Stimulated activated CD4-positive, alpha-beta T cell treated with anti-CD3 and anti-CD28 coated beads, Interleukin-4, amount 100 ng/mL, for 4 hours (primary cell): ENCODE measurements at regions not wholly inside any gene's neighbourhood (a gene's known extent, or its start where the extent isn't known, plus 50 kb on each side); places are given as distances from the start of the nearest gene placed in this dataset.
"Not testable (repeated sequence)": the region's sequence is repeated elsewhere in the genome, so short reads cannot be mapped to it uniquely, and the experiment has no call there.

Experiments used
- DNase-seq, 2 experiments: peaks; one replicate each; pipeline ENCODE4 v3.0.0-alpha.2; 2020

- DNase-seq: no peak
Measured at GRCh38 chr4:163077680-163078079, 89.0 kb downstream of the NAF1 start.

- DNase-seq: no peak
Measured at GRCh38 chr4:163072222-163072621, 94.5 kb downstream of the NAF1 start.

DNA sequence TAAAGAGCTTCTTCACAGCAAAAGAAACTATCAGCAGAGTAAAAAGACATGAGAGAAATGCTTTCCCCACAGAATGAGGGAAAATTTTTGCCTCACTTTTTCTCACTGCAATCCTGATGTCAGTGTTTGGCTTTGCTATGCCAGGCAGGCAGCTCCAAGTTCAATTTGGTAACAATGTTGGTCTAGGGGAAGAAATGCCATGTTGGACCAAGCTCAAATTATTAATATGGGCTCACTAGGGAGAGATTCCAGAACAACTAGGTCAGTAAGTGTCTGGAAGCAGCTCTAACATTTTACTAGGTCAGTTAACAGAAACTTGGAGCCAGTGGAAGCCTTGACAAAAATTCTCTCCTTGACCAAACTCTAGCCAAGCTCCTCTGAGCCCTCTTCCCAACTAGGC, 95.4 kb downstream of the NAF1 start:
- DNase-seq: no peak

DNA sequence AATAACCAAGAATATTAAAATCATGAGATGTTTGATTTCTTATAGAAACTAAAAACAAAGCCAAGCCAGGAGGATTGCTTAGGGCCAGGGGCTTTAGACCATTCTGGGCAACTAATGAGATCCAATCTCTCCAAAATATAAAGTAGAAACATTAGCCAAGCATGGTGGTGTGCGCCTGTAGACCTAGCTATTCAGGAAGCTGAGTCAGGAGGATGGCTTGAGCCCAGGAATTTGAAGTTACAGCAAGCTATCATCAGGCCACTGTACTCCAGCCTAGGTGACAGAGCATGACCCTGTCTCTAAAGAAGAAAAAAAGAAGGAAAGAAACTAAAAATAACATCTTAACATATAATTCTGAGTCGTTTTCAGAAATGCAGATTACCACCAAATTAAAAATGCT, 96.7 kb downstream of the NAF1 start:
- DNase-seq: no peak

DNA sequence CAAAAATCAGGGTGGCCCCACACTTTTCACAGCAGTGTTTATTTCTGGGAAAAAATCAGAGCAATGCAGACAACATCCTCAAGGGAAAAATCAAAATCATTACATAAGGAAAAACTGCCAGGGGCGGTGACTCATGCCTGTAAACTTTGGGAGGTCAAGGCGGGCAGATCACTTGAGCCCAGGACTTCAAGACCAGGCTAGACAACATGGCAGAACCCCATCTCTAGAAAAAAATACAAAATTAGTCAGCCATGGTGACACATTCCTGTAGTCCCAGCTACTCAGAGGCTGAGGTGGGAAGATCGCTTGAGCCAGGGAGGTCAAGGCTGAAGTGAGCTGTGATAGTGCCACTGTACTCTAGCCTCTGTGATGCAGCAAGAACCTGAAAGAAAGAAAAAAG, 102.8 kb downstream of the NAF1 start:
- DNase-seq: no peak

- peak in 1 of 2 experiments; percentile 1 for DNase-seq
Measured at GRCh38 chr4:163048447-163048846, 118.2 kb downstream of the NAF1 start.

GRCh38 chr4:163042306-163042705, 124.4 kb downstream of the NAF1 start:
- no peak for DNase-seq

DNA sequence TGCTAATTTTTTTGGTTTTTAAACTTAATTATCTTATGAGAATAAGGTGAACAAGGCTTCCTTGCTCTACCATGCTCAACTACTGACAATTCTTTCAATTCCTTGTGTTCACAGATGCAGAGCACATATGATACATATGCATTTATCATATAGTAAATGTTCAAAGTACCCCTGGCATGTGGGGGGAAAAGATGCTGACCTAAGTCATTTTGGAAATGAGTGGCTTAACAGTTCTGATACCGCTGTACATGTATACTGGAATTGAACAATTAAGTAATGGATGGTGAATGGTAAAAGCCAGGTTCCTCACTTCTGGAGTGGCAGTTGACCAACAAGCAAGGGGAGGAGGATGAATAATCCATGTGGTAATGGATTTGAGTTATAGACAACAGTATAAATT, 149.6 kb downstream of the NAF1 start:
- DNase-seq: no peak

DNA sequence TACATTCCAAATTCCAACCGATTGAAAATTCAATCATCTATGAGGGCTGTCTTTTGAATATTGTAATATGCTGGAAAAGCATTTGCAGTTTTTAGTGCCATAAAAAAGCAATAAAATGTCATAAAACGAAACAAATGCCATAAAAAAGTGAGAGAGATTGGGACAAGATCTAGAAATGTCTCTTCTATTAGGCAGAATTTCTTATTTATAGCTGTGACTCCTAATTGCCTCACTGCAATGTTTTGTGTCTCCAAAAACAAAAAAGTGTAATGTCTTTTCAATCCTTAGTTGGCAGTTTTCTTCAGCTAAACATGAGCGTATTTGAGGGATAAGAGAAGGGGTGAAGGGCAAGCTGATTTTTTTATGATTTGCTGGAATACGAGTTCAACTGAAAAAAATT, 153.9 kb downstream of the NAF1 start:
- no peak for DNase-seq

DNA sequence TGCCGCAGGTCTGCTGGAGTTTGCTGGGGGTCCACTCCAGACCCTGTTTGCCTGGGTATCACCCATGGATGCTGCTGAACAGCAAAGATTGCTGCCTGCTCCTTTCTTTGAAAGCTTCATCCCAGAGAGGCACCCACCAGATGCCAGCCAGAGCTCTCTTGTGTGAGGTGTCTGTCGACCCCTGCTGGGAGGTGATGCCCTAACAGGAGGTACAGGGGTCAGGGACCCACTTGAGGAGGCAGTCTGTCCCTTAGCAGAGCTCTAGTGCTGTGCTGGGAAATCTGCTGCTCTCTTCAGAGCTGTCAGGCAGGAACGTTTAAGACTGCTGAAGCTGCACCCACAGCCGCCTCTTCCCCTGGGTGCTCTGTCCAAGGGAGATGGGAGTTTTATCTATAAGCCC, 162.7 kb downstream of the NAF1 start:
- DNase-seq: no peak

GRCh38 chr4:162988530-162988929, 178.2 kb downstream of the NAF1 start:
- DNase-seq: no peak

DNA sequence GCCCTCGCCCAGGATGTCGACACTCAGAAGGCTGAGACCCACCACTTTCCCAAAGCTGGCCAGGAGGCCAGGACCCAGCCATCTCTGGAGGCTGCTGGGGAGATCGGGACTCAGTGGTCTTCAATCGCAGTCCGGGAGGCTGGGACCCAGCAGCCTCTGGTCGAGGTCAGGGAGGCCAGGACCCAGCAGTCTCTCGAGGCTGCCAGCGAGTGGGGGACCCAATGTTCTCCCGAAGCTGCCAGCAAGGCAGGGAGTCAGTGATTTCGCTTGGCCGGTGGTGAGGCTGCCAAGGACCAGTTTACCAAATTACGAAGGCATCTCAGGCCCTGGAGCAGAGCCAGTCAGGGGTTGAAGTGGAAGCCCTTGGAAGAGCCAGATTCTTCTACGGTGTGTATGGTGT, 181.6 kb downstream of the NAF1 start:
- DNase-seq: no peak

- no peak for DNase-seq
Measured at GRCh38 chr4:162984621-162985020, 182.1 kb downstream of the NAF1 start.

DNA sequence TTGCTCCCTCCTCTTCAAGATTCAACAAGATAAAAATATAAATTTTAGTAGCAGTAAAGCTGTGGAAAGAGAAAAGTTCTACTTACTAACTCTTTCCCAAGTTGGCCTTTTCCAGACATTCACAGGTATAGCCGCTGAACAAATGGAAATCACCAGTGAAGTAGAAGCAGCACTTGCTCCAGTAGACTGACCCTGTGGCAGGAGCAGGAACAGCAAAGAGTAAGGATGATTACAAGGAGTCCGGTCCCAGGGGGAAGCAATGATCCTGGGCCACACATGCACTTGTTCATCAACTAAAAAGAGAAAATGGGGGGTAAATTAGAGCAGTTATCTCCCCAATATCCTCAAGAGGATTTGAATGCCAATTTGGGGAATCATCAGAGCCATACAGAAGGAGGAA, 184.9 kb downstream of the NAF1 start:
- no peak for DNase-seq

DNA sequence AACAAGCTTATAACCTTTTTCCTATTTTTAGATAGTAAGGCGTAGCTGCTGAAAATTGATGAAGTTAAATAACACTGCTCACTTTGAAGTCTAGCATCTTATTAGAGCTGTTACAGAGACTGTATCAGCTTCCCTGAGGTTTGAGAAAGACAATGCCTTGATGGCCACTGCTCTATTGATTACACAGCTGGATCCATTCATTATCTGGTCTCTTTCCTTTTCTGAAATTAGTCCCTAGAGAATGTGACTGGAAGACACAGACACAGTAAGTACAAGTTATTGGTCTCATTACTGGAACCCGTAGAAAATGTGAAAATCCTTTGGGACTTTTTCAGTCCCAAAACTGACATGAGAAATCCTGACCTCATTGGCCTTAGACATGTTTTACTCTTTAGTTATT, 188.3 kb downstream of the NAF1 start:
- no peak for DNase-seq

- no peak for DNase-seq
Measured at GRCh38 chr4:162977788-162978187, 188.9 kb downstream of the NAF1 start.

DNA sequence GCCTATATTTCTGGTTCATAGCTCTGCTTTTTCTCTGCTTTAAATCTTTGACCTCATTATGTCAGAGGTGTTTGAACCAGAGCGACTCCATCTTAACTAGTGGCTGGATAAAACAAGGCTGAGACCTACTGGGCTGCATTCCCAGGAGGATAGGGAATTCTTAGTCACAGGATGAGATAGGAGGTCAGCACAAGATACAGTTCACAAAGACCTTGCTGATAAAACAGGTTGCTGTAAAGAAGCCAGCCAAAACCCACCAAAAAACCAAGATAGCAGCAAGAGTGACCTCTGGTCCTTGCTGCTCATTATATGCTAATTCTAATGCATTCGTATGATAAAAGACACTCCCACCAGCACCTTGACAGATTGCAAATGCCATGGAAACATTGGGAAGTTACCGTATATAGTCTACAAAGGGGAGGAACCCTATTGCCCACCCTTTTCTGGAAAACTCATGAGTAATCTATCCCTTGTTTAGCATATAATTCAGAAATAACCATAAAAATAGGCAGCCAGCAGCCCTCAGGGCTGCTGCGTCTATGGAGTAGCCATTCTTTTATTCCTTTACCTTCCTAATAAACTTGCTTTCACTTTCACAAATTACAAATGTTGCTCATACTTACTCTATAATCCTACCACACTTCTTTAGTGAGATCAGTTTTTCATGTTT, 193.9 kb downstream of the NAF1 start:
- DNase-seq: no peak

DNA sequence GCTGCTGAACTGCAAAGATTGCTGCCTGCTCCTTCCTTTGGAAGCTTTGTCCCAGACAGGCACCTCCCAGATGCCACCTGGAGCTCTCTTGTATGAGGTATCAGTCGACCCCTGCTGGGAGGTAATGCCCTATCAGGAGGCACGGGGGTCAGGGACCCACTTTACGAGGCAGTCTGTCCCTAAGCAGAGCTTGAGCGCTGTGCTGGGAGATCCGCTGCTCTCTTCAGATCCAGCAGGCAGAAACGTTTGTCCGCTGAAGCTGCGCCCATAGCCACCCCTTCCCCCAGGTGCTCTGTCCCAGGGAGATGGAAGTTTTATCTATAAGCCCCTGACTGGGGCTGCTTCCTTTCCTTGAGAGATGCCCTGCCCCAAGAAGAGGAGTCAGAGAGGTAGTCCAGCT, 197.5 kb downstream of the NAF1 start:
- DNase-seq: no peak

DNA sequence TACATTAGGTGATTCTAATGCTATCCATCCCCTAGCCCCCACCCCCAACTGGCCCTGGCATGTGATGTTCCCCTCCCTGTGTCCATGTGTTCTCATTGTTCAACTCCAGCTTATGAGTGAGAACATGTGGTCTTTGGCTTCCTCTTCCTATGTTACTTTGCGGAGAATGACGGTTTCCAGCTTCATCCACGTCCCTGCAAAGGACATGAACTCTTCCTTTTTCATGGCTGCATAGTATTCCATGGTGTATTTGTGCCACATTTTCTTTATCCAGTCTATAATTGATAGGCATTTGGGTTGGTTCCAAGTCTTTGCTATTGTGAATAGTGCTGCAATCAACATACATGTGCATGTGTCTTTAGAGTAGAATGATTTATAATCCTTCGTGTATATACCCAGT, 200.7 kb downstream of the NAF1 start:
- DNase-seq: not testable (repeated sequence)

- DNase-seq: no peak
Measured at GRCh38 chr4:162959046-162959445, 207.6 kb downstream of the NAF1 start.

DNA sequence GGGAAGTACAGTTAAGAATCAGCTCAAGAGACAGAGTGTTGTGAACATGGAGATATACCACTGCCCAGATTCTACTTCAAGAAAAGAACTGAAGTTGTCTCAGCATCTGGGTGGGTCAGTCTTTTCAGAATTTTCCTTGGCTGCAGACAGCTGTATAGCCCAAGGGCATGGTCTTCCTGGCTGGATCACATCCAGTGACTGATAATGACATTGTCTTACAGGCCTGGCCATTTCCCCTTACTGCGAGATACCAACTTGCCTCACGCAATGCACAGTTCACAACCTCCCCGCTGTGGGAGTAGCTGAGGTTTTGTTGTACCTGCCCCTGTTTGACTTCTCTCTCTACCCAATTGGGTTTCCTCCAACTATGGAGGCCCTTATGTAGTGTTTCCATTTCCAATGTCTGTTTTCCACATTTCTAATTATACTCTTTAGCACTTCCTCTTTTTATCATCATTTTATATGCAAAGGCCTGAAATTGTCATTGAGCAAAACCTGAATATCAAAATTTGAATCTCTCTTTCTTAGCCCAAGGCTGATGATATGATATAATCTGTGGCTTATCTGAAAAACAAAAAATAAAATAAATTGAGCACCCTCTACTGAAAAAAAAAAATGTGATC, 209.1 kb downstream of the NAF1 start:
- no peak for DNase-seq

GRCh38 chr4:162954976-162955375, 211.7 kb downstream of the NAF1 start:
- DNase-seq: no peak

DNA sequence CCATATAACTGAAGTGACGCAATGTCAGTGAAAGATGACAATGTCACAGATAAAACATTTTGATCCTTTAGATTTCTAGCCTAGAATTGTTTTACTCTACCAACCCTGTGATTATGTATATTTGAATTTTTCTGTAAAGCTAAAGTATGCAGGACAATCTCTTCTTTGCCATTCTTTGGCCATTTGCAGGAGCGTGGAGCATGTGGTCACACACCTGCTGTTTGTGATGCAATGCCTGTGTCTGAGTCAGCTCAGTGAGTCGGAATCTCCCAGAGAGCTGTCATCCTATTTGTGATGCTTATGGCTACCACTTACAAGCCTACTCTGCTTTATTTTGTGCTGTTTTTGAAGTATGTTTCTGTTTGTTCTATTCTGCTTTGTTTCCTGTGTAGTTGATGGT, 214.5 kb downstream of the NAF1 start:
- DNase-seq: no peak

- no peak for DNase-seq
Measured at GRCh38 chr4:162945713-162946112, 221.0 kb downstream of the NAF1 start.

- DNase-seq: no peak
Measured at GRCh38 chr4:162943263-162943662, 223.4 kb downstream of the NAF1 start.
